A549 (cell line): ENCODE measurements at regions not wholly inside any gene's neighbourhood (a gene's known extent, or its start where the extent isn't known, plus 50 kb on each side); places are given as distances from the start of the nearest gene placed in this dataset.

Experiments used
- FOSL2 ChIP-seq, 2 experiments: fragments of 450-650 bp in 1 of 2; fragments of >200 bp in 1 of 2; sonication (Bioruptor Twin) in 1 of 2; formaldehyde crosslinking; IDR thresholded peaks; 2 replicates each; pipeline versions ENCODE4 v1.5.0 to v1.6.1; 2016 to 2020; ENCODE audit warnings: mild to moderate bottlenecking in 1 of 2, moderate library complexity in 1 of 2
- JUN ChIP-seq, 2 experiments: fragments of >200 bp; sonication (Bioruptor Twin); formaldehyde crosslinking; IDR thresholded peaks; 2 replicates in 1 of 2; 3 replicates in 1 of 2; pipeline ENCODE4 v1.6.1; 2016 to 2017
- NR3C1 ChIP-seq: fragments of >200 bp; sonication (Bioruptor Twin); formaldehyde crosslinking; IDR thresholded peaks from 3 replicates; pipeline ENCODE4 v1.6.1; 2017
- POLR2A ChIP-seq: IDR thresholded peaks from 2 replicates; pipeline ENCODE4 v1.6.1; 2012; ENCODE audit warnings: mild to moderate bottlenecking, low read length
- RAD21 ChIP-seq, 2 experiments: fragments of >200 bp in 1 of 2; sonication (Bioruptor Twin) in 1 of 2; formaldehyde crosslinking in 1 of 2; IDR thresholded peaks in 1 of 2; conservative IDR thresholded peaks in 1 of 2; 2 replicates in 1 of 2; 3 replicates in 1 of 2; pipeline ENCODE4 v1.6.1; 2012 to 2018; ENCODE audit warnings: inconsistent platforms in 1 of 2
- RFX5 ChIP-seq: fragments of 450-650 bp; IDR thresholded peaks from 2 replicates; pipeline ENCODE4 v1.7.1; 2014; ENCODE audit warnings: antibody characterized with exemption, mild to moderate bottlenecking, moderate library complexity
- TF ChIP-seq, protein P1 (sequence below): fragments of >200 bp; sonication (Bioruptor Twin); formaldehyde crosslinking; IDR thresholded peaks from 3 replicates; pipeline ENCODE4 v1.5.1; 2016
- TF ChIP-seq, protein P2 (sequence below): fragments of 250-450 bp; sonication (Bioruptor Pico); IDR thresholded peaks from 2 replicates; pipeline ENCODE4 v1.5.0; 2020; ENCODE audit warnings: low read depth, mild to moderate bottlenecking, moderate library complexity
- TF ChIP-seq, protein P3 (sequence below): fragments of 200-600 bp; sonication (generic); IDR thresholded peaks from 2 replicates; pipeline ENCODE4 v1.6.1; 2016; ENCODE audit warnings: antibody characterized with exemption, mild to moderate bottlenecking, moderate library complexity
- TF ChIP-seq, protein P4 (sequence below): IDR thresholded peaks from 2 replicates; pipeline ENCODE4 v1.6.1; 2012
- TF ChIP-seq, protein P5 (sequence below): fragments of 450-650 bp; IDR thresholded peaks from 2 replicates; pipeline ENCODE4 v1.6.1; 2014; ENCODE audit warnings: antibody characterized with exemption

DNA sequence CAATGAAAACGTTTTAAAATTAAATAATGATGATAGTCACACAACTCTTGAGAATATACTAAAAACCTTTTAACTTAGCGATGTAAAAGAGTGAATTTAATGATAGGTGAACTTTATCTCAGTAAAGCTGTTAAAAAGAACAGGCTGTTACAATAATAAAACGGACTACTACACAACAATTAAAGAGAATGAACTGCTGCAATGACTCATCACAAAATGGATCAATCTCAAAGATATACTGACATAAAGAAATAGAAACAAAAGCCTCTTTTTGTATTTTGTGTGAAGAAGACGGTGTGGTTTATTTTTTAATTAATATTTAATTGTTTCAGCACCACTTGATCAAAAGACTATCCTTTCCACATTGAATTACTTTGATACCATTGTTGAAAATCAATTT is 352.4 kb upstream of the GJE1 start:
- no peak for TF ChIP-seq JUN (IDR thresholded peaks at IDR 0.05)
- TF ChIP-seq, protein P1, sequence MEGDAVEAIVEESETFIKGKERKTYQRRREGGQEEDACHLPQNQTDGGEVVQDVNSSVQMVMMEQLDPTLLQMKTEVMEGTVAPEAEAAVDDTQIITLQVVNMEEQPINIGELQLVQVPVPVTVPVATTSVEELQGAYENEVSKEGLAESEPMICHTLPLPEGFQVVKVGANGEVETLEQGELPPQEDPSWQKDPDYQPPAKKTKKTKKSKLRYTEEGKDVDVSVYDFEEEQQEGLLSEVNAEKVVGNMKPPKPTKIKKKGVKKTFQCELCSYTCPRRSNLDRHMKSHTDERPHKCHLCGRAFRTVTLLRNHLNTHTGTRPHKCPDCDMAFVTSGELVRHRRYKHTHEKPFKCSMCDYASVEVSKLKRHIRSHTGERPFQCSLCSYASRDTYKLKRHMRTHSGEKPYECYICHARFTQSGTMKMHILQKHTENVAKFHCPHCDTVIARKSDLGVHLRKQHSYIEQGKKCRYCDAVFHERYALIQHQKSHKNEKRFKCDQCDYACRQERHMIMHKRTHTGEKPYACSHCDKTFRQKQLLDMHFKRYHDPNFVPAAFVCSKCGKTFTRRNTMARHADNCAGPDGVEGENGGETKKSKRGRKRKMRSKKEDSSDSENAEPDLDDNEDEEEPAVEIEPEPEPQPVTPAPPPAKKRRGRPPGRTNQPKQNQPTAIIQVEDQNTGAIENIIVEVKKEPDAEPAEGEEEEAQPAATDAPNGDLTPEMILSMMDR, result no peak
- TF ChIP-seq, protein P2, sequence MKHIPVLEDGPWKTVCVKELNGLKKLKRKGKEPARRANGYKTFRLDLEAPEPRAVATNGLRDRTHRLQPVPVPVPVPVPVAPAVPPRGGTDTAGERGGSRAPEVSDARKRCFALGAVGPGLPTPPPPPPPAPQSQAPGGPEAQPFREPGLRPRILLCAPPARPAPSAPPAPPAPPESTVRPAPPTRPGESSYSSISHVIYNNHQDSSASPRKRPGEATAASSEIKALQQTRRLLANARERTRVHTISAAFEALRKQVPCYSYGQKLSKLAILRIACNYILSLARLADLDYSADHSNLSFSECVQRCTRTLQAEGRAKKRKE, result no peak
- no peak for TF ChIP-seq FOSL2 (IDR thresholded peaks at IDR 0.05)
- TF ChIP-seq FOSL2 (CRISPR knock-in tag; IDR thresholded peaks at IDR 0.05), result no peak
- TF ChIP-seq, protein P3, sequence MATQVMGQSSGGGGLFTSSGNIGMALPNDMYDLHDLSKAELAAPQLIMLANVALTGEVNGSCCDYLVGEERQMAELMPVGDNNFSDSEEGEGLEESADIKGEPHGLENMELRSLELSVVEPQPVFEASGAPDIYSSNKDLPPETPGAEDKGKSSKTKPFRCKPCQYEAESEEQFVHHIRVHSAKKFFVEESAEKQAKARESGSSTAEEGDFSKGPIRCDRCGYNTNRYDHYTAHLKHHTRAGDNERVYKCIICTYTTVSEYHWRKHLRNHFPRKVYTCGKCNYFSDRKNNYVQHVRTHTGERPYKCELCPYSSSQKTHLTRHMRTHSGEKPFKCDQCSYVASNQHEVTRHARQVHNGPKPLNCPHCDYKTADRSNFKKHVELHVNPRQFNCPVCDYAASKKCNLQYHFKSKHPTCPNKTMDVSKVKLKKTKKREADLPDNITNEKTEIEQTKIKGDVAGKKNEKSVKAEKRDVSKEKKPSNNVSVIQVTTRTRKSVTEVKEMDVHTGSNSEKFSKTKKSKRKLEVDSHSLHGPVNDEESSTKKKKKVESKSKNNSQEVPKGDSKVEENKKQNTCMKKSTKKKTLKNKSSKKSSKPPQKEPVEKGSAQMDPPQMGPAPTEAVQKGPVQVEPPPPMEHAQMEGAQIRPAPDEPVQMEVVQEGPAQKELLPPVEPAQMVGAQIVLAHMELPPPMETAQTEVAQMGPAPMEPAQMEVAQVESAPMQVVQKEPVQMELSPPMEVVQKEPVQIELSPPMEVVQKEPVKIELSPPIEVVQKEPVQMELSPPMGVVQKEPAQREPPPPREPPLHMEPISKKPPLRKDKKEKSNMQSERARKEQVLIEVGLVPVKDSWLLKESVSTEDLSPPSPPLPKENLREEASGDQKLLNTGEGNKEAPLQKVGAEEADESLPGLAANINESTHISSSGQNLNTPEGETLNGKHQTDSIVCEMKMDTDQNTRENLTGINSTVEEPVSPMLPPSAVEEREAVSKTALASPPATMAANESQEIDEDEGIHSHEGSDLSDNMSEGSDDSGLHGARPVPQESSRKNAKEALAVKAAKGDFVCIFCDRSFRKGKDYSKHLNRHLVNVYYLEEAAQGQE, result no peak
- no peak for TF ChIP-seq RAD21 (conservative IDR thresholded peaks at IDR 0.05 in 1 of 2, IDR thresholded peaks at IDR 0.05 in 1 of 2)
- no peak for TF ChIP-seq POLR2A
- TF ChIP-seq, protein P4, sequence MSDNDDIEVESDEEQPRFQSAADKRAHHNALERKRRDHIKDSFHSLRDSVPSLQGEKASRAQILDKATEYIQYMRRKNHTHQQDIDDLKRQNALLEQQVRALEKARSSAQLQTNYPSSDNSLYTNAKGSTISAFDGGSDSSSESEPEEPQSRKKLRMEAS, result no peak
- TF ChIP-seq, protein P5, sequence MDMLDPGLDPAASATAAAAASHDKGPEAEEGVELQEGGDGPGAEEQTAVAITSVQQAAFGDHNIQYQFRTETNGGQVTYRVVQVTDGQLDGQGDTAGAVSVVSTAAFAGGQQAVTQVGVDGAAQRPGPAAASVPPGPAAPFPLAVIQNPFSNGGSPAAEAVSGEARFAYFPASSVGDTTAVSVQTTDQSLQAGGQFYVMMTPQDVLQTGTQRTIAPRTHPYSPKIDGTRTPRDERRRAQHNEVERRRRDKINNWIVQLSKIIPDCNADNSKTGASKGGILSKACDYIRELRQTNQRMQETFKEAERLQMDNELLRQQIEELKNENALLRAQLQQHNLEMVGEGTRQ, result no peak
- TF ChIP-seq RFX5, result no peak
- TF ChIP-seq NR3C1, result no peak
